Epithelial cell of esophagus (primary cell): ENCODE measurements at regions not wholly inside any gene's neighbourhood (a gene's known extent, or its start where the extent isn't known, plus 50 kb on each side); places are given as distances from the start of the nearest gene placed in this dataset.

Source experiments
- DNase-seq: peaks from one replicate; pipeline ENCODE4 v3.0.0; 2010; ENCODE audit warnings: low read depth
- H3K4me3 ChIP-seq: 2 replicates; pipeline ENCODE4 v1.5.1; 2011; ENCODE audit warnings: mild to moderate bottlenecking, low read length, control low read depth
- TF ChIP-seq, protein P1 (sequence below): IDR thresholded peaks from 2 replicates; pipeline ENCODE4 v1.5.1; 2011; ENCODE audit warnings: low read depth, mild to moderate bottlenecking, low read length, control low read depth, inconsistent platforms; ENCODE audit not compliant: insufficient read depth; ENCODE audit errors: missing control alignments

DNA sequence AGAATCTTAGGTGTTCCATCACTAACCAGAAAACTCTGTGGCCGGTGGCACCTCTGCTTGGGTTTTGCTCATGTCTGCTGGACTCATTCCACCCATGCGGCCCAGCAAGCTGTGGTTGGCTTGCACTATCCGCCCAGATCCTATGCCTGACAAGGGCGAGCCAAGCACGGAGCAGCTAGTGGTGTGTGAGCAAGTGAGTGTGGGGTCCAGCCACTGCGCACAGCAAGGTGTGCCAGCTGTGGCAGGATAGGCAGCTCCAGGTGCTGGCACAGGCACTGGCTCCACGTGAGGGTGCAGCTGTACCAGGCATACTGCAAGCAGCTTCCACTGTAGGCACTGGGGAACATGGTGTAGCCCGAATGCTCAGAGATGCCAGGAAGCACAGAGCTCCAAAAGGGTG lies 813.7 kb upstream of the CNTN5 start:
- TF ChIP-seq, protein P1, sequence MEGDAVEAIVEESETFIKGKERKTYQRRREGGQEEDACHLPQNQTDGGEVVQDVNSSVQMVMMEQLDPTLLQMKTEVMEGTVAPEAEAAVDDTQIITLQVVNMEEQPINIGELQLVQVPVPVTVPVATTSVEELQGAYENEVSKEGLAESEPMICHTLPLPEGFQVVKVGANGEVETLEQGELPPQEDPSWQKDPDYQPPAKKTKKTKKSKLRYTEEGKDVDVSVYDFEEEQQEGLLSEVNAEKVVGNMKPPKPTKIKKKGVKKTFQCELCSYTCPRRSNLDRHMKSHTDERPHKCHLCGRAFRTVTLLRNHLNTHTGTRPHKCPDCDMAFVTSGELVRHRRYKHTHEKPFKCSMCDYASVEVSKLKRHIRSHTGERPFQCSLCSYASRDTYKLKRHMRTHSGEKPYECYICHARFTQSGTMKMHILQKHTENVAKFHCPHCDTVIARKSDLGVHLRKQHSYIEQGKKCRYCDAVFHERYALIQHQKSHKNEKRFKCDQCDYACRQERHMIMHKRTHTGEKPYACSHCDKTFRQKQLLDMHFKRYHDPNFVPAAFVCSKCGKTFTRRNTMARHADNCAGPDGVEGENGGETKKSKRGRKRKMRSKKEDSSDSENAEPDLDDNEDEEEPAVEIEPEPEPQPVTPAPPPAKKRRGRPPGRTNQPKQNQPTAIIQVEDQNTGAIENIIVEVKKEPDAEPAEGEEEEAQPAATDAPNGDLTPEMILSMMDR: no peak
- H3K4me3 ChIP-seq: no peak overlapping the region
- no peak for DNase-seq

DNA sequence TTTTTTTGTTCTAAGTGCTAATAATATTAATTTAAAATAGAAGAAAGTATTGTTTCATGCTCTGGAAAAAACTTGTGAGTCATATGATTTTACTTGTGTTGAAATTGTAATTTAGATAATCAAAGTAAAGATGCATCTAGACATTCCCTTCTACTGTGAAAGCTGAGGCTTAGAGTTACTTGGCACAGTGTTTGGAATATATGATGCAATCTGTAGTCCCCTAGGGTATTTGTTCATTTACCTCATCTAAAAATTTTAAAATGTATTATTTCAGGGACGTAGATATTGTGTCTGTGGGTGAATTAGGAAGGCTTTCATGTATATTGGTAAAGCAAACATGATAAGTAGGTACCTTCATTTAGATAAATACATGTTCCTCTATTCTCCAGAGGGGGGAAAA lies 793.5 kb upstream of the CNTN5 start:
- TF ChIP-seq, protein P1: no peak
- no peak overlapping the region for H3K4me3 ChIP-seq
- DNase-seq: no peak

DNA sequence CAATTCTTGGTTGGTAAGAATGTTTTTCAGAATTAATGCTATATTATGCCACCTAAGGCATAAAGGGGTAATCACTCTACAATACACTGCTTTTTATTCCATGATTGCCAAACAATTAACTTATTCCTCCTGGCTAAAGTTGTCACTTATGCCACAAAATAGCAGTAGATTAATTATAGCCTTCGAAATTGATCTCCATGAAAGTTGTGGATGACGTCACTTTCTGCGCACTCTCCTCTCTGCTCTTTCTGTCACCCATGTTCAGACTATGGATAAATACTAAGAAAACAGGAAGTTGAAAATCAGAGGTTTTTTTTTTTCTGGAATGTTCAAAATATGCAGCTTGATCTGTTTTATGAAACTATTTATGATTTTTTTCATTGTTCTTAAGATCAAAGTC lies 790.1 kb upstream of the CNTN5 start:
- no peak for DNase-seq
- H3K4me3 ChIP-seq: no peak overlapping the region
- TF ChIP-seq, protein P1: no peak

DNA sequence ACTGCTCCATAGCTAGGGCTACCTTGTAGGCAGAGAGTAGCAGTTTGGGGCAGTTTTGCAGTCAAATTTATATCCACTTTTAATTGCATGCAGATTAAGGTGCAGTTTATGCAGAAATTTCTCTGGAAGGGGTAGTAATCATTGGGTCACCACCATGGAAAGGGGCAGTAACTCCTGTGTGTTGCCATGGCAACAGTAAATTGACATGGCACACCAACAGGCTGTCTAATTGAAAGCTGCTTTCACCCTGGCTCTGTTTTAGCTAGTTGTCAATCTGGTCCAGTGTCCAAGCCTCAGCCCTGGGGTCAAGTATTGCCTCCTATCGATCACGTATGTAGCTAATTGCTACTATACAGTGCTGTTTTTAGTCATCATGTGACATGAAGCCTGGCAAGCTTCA lies 786.1 kb upstream of the CNTN5 start:
- DNase-seq: no peak
- no peak overlapping the region for H3K4me3 ChIP-seq
- TF ChIP-seq, protein P1: no peak

DNA sequence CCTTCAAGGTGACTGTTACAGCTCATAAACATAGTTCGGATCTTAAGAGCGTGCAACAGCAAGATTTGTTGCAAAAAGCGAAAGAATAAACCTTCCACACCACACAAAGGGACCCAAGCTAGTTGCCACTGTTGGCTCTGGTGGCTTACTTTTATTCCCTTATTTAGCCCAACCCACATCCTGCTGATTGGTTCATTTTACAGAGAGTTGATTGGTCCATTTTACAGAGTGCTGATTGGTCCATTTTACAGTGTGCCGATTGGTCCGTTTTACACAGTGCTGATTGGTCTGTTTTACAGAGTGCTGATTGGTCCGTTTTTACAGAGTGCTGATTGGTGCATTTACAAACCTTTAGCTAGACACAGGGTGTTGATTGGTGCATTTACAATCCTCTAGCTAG lies 776.9 kb upstream of the CNTN5 start:
- no peak for DNase-seq
- TF ChIP-seq, protein P1: no peak
- H3K4me3 ChIP-seq: no peak overlapping the region

DNA sequence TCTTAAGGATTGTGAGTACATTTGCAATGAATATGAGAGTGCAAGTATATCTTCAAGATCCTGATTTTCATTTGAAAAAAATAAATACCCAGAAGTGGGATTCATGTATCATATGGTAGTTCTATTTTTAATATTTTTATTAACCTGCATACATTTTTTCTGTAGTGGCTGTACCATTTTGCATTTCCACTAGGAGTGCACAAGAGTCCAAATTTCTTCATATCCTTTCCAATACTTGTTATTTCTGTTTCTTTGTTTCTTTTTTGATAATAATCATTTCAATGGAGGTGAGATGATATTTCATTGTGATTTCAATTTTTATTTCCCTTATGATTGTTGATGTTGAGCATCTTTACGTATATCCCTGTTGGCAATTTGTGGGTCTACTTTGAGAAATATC lies 759.8 kb upstream of the CNTN5 start:
- peak; percentile 0 for DNase-seq
- no peak overlapping the region for H3K4me3 ChIP-seq
- TF ChIP-seq, protein P1: peak; percentile 10

DNA sequence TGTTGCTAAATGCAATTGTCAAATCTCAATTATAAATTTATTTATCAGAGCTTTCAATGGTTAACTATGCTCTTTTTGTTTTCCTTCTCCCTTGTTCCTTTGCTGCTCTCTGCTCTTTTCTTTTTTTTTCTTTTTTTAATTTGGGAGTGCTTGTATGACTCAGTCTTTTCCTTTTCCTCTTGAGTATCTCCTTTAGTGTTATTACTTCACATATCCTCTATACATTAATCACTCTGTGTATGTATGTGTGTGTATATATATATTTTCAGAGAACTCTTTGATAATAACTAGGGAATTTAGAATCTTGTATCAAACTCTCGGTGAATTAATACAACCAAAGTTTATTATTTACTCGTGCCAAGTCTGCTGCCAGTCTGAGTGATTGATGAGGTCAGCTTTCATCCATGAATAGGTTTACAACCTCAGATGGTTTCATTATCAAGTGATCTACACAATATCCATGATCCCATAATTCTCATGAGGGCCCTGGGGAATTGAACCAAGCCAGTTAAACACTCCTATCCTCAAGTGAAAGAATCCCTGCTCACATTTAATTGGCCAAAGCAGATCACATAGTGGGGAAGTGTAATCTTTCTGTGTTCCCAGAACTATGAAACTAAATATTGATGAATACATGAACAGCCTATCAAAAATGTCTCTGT lies 743.4 kb upstream of the CNTN5 start:
- no peak overlapping the region for H3K4me3 ChIP-seq
- TF ChIP-seq, protein P1: no peak
- no peak for DNase-seq
